HG03460 (cell line): ENCODE measurements at regions not wholly inside any gene's neighbourhood (a gene's known extent, or its start where the extent isn't known, plus 50 kb on each side); places are given as distances from the start of the nearest gene placed in this dataset.

Experiments used
- ATAC-seq: cut with Tn5 transposase; IDR thresholded peaks from one replicate; pipeline ENCODE4 v1.9.1; 2021; ENCODE audit not compliant: unreplicated experiment

- no peak for ATAC-seq
Measured at GRCh38 chr17:5784791-5785190, 200.5 kb upstream of the NLRP1 start.

DNA sequence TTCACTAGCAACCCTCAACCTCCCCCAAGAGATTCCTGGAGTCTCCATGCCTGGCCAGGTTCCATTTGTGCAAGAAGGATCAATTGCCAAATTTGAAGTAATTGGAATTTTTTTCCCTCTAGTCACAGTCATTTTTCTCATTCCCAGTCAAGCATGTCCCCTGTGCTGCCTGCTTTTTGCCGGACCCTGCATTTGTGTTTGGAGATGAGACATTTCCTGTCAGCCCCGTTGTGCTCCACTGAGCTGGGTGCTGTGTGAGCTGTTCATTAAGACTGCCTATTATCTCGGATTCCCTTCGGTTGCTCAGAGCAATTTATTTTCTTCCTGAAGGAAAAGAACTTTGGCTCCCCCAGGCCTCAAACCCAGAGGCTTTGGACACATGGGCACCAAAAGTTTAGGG is 201.0 kb upstream of the NLRP1 start:
- ATAC-seq: no peak

GRCh38 chr17:5785867-5786509 is 201.7 kb upstream of the NLRP1 start:
- peak; percentile 77 for ATAC-seq

- no peak for ATAC-seq
Measured at GRCh38 chr17:5786510-5786875, 202.2 kb upstream of the NLRP1 start.

DNA sequence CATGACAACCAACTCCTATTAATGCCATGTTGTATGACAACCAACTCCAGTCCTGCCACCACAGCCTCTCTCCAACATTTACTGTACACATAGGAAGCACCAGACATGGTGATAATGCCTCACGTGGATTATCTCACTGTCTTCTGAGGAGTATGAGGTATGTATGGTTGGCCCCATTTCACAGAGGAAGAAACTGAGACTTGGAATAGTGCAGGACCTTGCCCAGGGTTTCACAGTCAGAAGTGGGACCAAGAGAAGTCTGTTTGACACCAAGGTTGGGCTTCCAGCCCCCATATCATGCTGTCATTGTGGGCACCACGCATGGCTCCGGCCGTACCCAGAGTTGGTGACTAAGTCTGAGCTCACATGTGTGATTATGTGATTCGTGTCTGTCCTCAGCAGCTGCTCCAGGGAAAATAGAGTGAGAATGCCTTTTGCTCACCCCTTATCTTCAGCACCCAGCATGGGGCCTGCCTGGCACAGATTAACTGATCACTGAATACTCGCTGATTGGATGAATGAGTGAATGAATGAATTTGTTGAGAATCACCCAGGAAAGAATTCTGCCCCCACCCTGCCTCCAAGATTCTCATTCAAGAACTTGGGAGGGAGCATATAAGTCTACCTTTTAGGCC is 204.1 kb upstream of the NLRP1 start:
- no peak for ATAC-seq

DNA sequence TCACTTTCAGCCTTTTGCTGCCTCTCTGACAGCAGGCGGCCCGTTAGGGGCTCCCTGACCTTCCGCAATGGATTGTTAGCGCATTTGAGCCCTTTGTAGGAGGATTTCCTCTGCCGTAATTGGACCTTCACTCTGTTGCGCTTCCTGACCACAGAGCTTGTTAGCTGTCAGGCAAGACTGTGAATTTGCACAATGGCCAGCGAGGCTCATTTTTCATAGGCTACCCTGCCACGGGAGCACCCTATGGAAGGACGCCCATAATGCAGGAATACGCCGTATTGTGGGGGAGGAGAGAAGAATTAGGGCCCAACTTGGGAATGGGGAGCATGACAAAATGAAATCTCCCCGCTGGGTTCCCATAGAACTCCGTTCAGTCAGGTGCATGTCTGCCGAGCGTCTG is 205.2 kb upstream of the NLRP1 start:
- ATAC-seq: no peak

- no peak for ATAC-seq
Measured at GRCh38 chr17:5793157-5793556, 208.8 kb upstream of the NLRP1 start.

- no peak for ATAC-seq
Measured at GRCh38 chr17:5793899-5794298, 209.6 kb upstream of the NLRP1 start.

DNA sequence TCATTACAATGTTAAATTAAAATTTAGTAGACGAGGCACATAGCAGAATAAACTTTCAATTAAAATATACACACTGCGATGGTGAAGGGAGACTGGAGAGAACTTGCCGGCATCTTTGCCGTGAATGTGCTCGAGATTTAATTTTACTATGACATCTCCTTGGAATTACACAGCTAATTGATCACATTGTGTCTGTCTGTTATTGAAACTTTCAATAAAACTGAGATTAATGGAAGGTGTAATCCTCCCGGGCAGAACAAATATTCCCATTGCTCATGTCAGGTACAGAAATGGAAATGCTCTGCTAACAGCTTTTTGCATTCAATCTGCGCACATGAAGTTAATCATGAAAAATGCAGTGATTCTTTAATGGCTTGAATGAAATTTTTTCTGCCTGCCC is 210.1 kb upstream of the NLRP1 start:
- no peak for ATAC-seq

DNA sequence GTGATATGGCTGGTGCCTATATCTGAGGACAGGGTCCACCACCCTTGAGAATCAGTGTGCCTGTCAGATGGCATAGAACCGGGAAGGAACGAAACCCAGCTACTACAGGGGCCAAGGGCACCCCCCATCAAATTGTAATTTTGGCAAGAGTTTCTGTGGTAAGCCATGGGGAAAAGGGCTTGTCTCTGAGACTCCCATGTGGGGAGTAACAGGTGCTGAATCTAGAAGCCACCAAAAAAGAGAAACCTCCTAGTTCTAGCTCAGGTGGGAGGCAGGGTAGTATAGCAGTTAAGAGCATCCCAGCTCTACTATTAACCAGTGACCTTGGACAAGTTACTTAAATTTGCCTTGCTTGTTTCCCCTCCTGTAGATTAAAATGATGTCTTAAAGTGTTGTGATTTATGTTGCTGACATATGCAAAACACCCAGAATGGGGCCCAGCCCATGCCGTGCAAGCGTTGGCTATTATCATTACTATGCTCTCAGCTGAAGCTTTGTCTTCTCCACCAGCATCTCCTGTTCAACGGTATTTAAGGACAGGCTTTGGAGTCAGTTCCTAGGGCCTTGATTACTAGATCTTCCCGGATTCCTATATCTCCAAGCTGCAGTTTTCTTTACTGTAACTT is 210.7 kb upstream of the NLRP1 start:
- no peak for ATAC-seq

DNA sequence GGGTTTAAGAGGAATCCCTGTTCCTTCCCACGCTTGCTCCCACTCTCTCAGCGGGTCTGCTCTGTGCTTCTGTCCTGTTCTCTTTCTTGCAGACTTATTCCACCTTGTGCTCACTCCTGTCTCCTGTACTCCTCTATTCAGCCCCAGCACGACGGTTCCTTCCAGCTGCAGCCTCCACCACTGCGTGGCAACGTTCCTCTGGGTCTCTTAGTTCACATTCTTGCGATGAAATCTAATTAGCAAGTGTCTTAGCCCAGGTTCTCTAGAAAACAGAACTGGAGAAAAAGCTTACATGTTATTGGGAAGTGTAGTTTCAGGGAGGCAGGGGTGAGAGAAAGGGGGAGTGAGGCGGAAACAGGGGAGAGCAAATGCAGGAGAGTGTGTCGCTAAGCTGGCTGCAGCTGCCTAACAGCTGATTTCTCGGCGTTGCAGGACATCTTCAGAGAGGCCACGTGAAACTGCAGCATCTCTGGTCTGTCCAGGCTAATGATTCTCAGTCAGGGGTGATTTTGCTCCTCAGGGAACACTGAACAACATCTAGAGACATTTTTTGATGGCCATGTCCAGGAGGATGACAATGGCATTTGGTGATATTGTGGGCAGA is 213.2 kb upstream of the NLRP1 start:
- ATAC-seq: no peak

DNA sequence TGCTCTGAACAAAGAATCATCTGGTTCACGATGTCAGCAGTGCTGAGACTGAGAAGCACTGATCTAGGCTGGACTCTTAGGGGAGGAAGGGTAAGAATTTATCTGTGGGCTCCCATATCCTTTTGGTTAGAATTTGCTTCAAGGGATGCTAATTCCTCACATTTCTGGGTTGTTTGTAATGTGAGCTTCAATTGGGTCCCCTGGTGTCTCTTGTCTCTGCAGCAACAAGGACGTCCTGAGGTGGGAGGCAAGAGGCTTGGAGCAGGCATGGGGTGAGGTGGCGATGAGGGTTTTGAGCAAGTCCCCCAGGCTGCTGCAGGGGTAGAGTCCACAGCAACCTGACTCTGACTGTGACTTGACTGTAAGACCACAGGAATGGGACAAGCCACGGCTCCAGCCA is 213.8 kb upstream of the NLRP1 start:
- ATAC-seq: no peak

- ATAC-seq: no peak
Measured at GRCh38 chr17:5800131-5800530, 215.8 kb upstream of the NLRP1 start.

GRCh38 chr17:5800646-5801045 is 216.3 kb upstream of the NLRP1 start:
- ATAC-seq: no peak

GRCh38 chr17:5804251-5804650 is 219.9 kb upstream of the NLRP1 start:
- ATAC-seq: no peak

GRCh38 chr17:5809056-5809455 is 224.7 kb upstream of the NLRP1 start:
- ATAC-seq: no peak

DNA sequence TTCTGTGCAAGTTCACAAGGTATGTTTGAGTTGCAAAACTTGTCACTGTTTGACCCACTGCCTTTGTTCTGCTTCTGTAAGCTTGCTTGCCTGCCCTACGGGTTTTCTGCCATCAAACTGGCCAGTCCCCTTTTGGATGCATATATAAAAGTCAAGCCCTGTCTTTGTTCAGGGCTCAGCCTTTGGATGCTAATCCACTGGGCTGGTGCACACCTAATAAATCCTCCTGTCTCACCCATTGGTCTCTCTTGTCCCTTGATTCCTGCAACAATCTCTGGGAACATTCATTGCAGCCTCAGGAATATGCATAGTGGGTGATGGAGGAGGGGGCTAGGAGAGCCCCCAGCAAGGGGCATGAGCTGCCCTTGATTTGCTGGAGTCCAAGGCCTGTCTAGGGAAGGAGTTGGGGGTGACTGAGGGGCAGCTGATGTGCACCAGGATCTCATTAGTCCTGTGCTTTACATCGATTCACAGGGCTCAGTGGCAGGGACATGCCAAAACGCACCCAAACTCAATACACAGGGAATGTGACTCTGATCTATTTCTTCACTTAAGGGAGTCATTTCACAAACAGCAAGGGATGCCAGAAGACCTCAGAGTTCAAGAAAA is 225.4 kb upstream of the NLRP1 start:
- ATAC-seq: no peak

DNA sequence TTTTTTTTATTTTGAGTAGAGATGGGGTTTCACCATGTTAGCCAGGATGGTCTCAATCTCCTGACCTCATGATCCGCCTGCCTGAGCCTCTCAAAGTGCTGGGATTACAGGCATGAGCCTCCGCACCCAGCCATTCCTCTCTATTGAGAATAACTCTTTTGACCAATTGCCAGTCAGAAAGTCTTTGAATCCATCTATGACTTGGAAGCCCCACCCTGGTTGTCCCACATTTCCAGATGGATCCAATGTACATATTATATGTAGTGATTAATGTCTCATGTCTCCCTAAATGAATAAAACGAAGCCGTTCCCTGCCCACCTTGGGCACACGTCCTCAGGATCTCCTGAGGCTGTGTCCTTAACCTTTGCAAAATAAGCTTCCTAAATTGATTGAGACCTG is 228.3 kb upstream of the NLRP1 start:
- ATAC-seq: no peak

- no peak for ATAC-seq
Measured at GRCh38 chr17:5813357-5813756, 229.0 kb upstream of the NLRP1 start.

GRCh38 chr17:5815396-5815795 is 231.1 kb upstream of the NLRP1 start:
- ATAC-seq: no peak

DNA sequence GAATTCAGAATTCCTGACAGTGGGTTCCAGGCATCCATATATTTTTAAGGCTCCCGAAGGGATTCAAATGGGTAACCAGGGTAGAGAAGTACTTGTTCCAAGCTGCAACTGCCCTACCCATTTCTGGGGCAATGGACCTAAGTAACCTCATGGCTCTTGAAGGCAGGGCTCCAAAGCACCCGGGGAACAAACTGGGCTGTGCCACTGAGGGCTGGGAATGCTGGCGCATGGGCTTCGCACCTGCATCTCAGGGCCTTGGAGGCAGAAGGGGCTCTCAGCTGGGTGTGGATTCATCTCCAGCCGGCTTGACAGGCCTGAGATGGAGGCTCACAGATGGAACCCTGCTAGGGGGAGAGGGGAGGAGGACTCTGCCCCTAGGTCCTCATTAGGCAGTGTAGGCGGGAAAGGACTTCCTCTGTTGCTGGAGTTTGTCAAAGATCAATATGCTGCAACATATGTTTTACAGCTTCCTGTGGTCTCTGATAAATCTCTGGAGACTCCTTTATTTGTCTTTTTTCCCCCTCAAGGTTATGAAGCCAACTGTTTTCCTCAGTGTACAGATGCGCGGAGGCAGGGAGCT is 232.3 kb upstream of the NLRP1 start:
- no peak for ATAC-seq
